H1 (cell line): ENCODE measurements at regions not wholly inside any gene's neighbourhood (a gene's known extent, or its start where the extent isn't known, plus 50 kb on each side); places are given as distances from the start of the nearest gene placed in this dataset.

Source experiments
- CTCF ChIA-PET: fragments of 300-600 bp; sonication (Branson Sonifier 250); formaldehyde crosslinking; loops from one replicate; lab custom pipeline; 2021; ENCODE audit not compliant: partially characterized antibody; lab: Charles Lee
- POLR2A ChIA-PET: fragments of 300-600 bp; sonication (Branson Sonifier 250); formaldehyde crosslinking; loops from one replicate; lab custom pipeline; 2021; ENCODE audit warnings: inconsistent platforms; ENCODE audit not compliant: partially characterized antibody; lab: Charles Lee
- DNase-seq, 2 experiments: peaks; one replicate each; pipeline versions ENCODE4 v3.0.0 to v3.0.0-alpha.2; 2010 to 2022; ENCODE audit warnings: low spot score in 2 of 2, low read depth in 1 of 2, mixed read lengths in 1 of 2
- FAIRE-seq: peaks from 2 replicates; lab custom pipeline; 2011; peaks lifted over from hg19 to GRCh38; lab: Jason Lieb, UNC
- H2AFZ ChIP-seq: 2 replicates; pipeline ENCODE4 v1.8.1; 2012; ENCODE audit warnings: low read length, inconsistent platforms
- H2AK5ac ChIP-seq: 2 replicates; pipeline ENCODE4 v1.6.1; 2013; ENCODE audit warnings: low read depth, low read length
- H2BK120ac ChIP-seq: replicated peaks from 2 replicates; pipeline ENCODE3; 2013; ENCODE audit warnings: low read depth, low read length, inconsistent platforms
- H2BK12ac ChIP-seq: 2 replicates; pipeline ENCODE4 v1.6.1; 2013; ENCODE audit warnings: low read depth, low read length
- H2BK15ac ChIP-seq: 2 replicates; pipeline ENCODE4 v1.6.1; 2013; ENCODE audit warnings: low read length
- H2BK20ac ChIP-seq: 2 replicates; pipeline ENCODE4 v1.6.1; 2013; ENCODE audit warnings: low read length
- H2BK5ac ChIP-seq: 2 replicates; pipeline ENCODE4 v1.6.1; 2013; ENCODE audit warnings: low read depth, low read length
- H3K14ac ChIP-seq: 2 replicates; pipeline ENCODE4 v1.6.1; 2013; ENCODE audit warnings: inconsistent platforms; ENCODE audit not compliant: insufficient read length
- H3K18ac ChIP-seq: 2 replicates; pipeline ENCODE4 v1.6.1; 2013; ENCODE audit warnings: low read length; ENCODE audit errors: extremely low read depth
- H3K23ac ChIP-seq: 2 replicates; pipeline ENCODE4 v1.6.1; 2013; ENCODE audit warnings: inconsistent platforms; ENCODE audit not compliant: insufficient read length
- H3K23me2 ChIP-seq: 2 replicates; pipeline ENCODE4 v1.6.1; 2013; ENCODE audit warnings: low read depth, low read length
- H3K27ac ChIP-seq: 2 replicates; pipeline ENCODE4 v1.6.1; 2011; ENCODE audit warnings: low read depth, low read length, inconsistent platforms
- H3K27me3 ChIP-seq, 4 experiments: replicated peaks in 1 of 4; 1 replicate in 1 of 4; 2 replicates in 3 of 4; pipeline versions ENCODE4 v1.6.1 to v1.8.1; 2011 to 2013; ENCODE audit warnings: low read length in 3 of 4, mild to moderate bottlenecking in 3 of 4, inconsistent platforms in 2 of 4, mixed read lengths in 2 of 4, moderate library complexity in 1 of 4; ENCODE audit not compliant: control insufficient read depth in 3 of 4, insufficient read depth in 3 of 4; ENCODE audit errors: extremely low read depth in 1 of 4
- H3K36me3 ChIP-seq, 4 experiments: 2 replicates each; pipeline versions ENCODE4 v1.6.1 to v1.8.1; 2011 to 2013; ENCODE audit warnings: mild to moderate bottlenecking in 4 of 4, low read length in 3 of 4, moderate library complexity in 2 of 4, control low read depth in 1 of 4, inconsistent platforms in 1 of 4; ENCODE audit not compliant: insufficient read depth in 4 of 4, control insufficient read depth in 2 of 4
- H3K4ac ChIP-seq: replicated peaks from 2 replicates; pipeline ENCODE3; 2013; ENCODE audit warnings: low read length, low read depth, mixed read lengths, inconsistent platforms; ENCODE audit not compliant: insufficient read length
- H3K4me1 ChIP-seq, 4 experiments: replicated peaks in 1 of 4; 1 replicate in 1 of 4; 2 replicates in 3 of 4; pipeline versions ENCODE4 v1.6.1 to v1.8.1; 2011 to 2013; ENCODE audit warnings: low read length in 3 of 4, inconsistent platforms in 2 of 4, mixed read lengths in 1 of 4; ENCODE audit not compliant: insufficient read depth in 4 of 4, control insufficient read depth in 3 of 4
- H3K4me2 ChIP-seq, 2 experiments: 2 replicates each; pipeline versions ENCODE4 v1.6.1 to v1.8.1; 2011 to 2013; ENCODE audit warnings: low read depth in 2 of 2, low read length in 2 of 2, control low read depth in 1 of 2, inconsistent platforms in 1 of 2, mild to moderate bottlenecking in 1 of 2; ENCODE audit not compliant: insufficient read depth in 1 of 2
- H3K4me3 ChIP-seq, 4 experiments: fragments of 200-600, 300-600 bp in 1 of 4; sonication (generic), shearing (Covaris generic), sonication (Bioruptor Twin) in 1 of 4; 2 replicates each; pipeline versions ENCODE4 v1.5.1 to v1.8.1; 2011 to 2016; ENCODE audit warnings: low read length in 4 of 4, low read depth in 3 of 4, control low read depth in 2 of 4, inconsistent platforms in 2 of 4, mild to moderate bottlenecking in 2 of 4, mixed read lengths in 1 of 4, moderate library complexity in 1 of 4; ENCODE audit not compliant: insufficient read depth in 2 of 4; ENCODE audit errors: extremely low read depth in 1 of 4
- H3K56ac ChIP-seq: replicated peaks from 2 replicates; pipeline ENCODE3; 2013; ENCODE audit warnings: low read depth, mild to moderate bottlenecking, mixed read lengths, low read length, inconsistent platforms; ENCODE audit not compliant: insufficient read length
- H3K79me1 ChIP-seq: 2 replicates; pipeline ENCODE4 v1.6.1; 2013; ENCODE audit warnings: low read depth, low read length, control low read depth
- H3K79me2 ChIP-seq, 2 experiments: 2 replicates each; pipeline versions ENCODE4 v1.6.1 to v1.8.1; 2012 to 2013; ENCODE audit warnings: low read length in 2 of 2, mild to moderate bottlenecking in 2 of 2, inconsistent platforms in 1 of 2; ENCODE audit not compliant: insufficient read depth in 2 of 2, control insufficient read depth in 1 of 2
- H3K9ac ChIP-seq, 4 experiments: replicated peaks in 1 of 4; 1 replicate in 1 of 4; 2 replicates in 3 of 4; pipeline versions ENCODE4 v1.6.1 to v1.8.1; 2011 to 2013; ENCODE audit warnings: low read depth in 3 of 4, low read length in 3 of 4, control low read depth in 2 of 4, mild to moderate bottlenecking in 2 of 4, moderate library complexity in 2 of 4, inconsistent platforms in 1 of 4; ENCODE audit errors: extremely low read depth in 1 of 4
- H3K9me3 ChIP-seq, 2 experiments: 2 replicates each; pipeline versions ENCODE4 v1.6.1 to v1.8.1; 2012 to 2013; ENCODE audit warnings: mild to moderate bottlenecking in 2 of 2, moderate library complexity in 2 of 2, control low read depth in 1 of 2, inconsistent platforms in 1 of 2, low read depth in 1 of 2, low read length in 1 of 2, mixed read lengths in 1 of 2; ENCODE audit not compliant: insufficient read depth in 2 of 2
- H4K20me1 ChIP-seq, 2 experiments: replicated peaks in 1 of 2; 2 replicates each; pipeline versions ENCODE3 to v1.8.1; 2011 to 2013; ENCODE audit warnings: inconsistent platforms in 2 of 2, low read length in 2 of 2, mild to moderate bottlenecking in 1 of 2; ENCODE audit not compliant: insufficient read depth in 2 of 2, control insufficient read depth in 1 of 2
- H4K5ac ChIP-seq: 2 replicates; pipeline ENCODE4 v1.6.1; 2013; ENCODE audit warnings: low read length, low read depth, mixed read lengths, inconsistent platforms; ENCODE audit not compliant: insufficient read length
- H4K8ac ChIP-seq: 2 replicates; pipeline ENCODE4 v1.8.0; 2013; ENCODE audit warnings: mild to moderate bottlenecking, moderate library complexity, low read length, inconsistent platforms; ENCODE audit not compliant: insufficient read depth; ENCODE audit errors: extremely low read depth
- H4K91ac ChIP-seq: replicated peaks from 2 replicates; pipeline ENCODE3; 2013; ENCODE audit warnings: low read length, mixed read lengths, inconsistent platforms; ENCODE audit not compliant: insufficient read length
- ATF3 ChIP-seq: IDR thresholded peaks from 2 replicates; pipeline ENCODE4 v1.6.1; 2011; ENCODE audit warnings: low read depth, mild to moderate bottlenecking, low read length; ENCODE audit not compliant: insufficient read depth
- FOSL1 ChIP-seq: IDR thresholded peaks from 2 replicates; pipeline ENCODE4 v1.6.1; 2011; ENCODE audit warnings: mild to moderate bottlenecking, low read depth, low read length, moderate library complexity; ENCODE audit not compliant: insufficient read depth
- JUND ChIP-seq: IDR thresholded peaks from 2 replicates; pipeline ENCODE4 v1.6.1; 2011; ENCODE audit warnings: mild to moderate bottlenecking, improper control_type of control experiment, low read length
- KDM4A ChIP-seq: IDR thresholded peaks from one replicate; pipeline ENCODE4 v1.7.1; 2012; ENCODE audit warnings: low read depth, mild to moderate bottlenecking, moderate library complexity, low read length, inconsistent platforms; ENCODE audit not compliant: severe bottlenecking
- MAFK ChIP-seq: IDR thresholded peaks from 2 replicates; pipeline ENCODE4 v1.6.1; 2012; ENCODE audit warnings: low read depth, mild to moderate bottlenecking, improper control_type of control experiment, low read length
- POLR2A ChIP-seq, 2 experiments: IDR thresholded peaks; 1 replicate in 1 of 2; 2 replicates in 1 of 2; pipeline ENCODE4 v1.6.1; 2011; ENCODE audit warnings: low read depth in 2 of 2, low read length in 2 of 2, mild to moderate bottlenecking in 2 of 2; ENCODE audit errors: control extremely low read depth in 1 of 2
- RBBP5 ChIP-seq: IDR thresholded peaks from 2 replicates; pipeline ENCODE4 v1.7.1; 2012; ENCODE audit warnings: low read depth, mild to moderate bottlenecking, inconsistent platforms, low read length, moderate library complexity, borderline replicate concordance
- TBP ChIP-seq: IDR thresholded peaks from 2 replicates; pipeline ENCODE4 v1.6.1; 2011; ENCODE audit warnings: low read depth, low read length, improper control_type of control experiment
- WGBS, 2 experiments: shearing (Covaris generic) in 1 of 2; methylation state at CpG; one replicate each; pipeline versions ENCODE4 v1.1.6 to v1.1.7; 2013 to 2015; ENCODE audit warnings: low lambda C conversion rate in 2 of 2, mixed read lengths in 2 of 2, inconsistent platforms in 1 of 2, low coverage in 1 of 2, missing lambda C conversion rate in 1 of 2; ENCODE audit not compliant: insufficient replicate concordance in 2 of 2, insufficient coverage in 1 of 2, insufficient read length in 1 of 2; ENCODE audit errors: extremely low coverage in 1 of 2, missing lambda C conversion rate in 1 of 2; 5-methylcytosine and 5-hydroxymethylcytosine counted together
- TF ChIP-seq, protein P1 (sequence below), 3 experiments: IDR thresholded peaks; 1 replicate in 2 of 3; 2 replicates in 1 of 3; pipeline versions ENCODE4 v1.5.1 to v1.6.1; 2011; ENCODE audit warnings: low read length in 3 of 3, mild to moderate bottlenecking in 3 of 3, inconsistent platforms in 2 of 3, low read depth in 1 of 3, moderate library complexity in 1 of 3; ENCODE audit not compliant: insufficient read depth in 1 of 3; ENCODE audit errors: control extremely low read depth in 1 of 3
- TF ChIP-seq, protein P2 (sequence below): IDR thresholded peaks from 2 replicates; pipeline ENCODE4 v1.6.1; 2012; ENCODE audit warnings: low read length, inconsistent platforms

DNA sequence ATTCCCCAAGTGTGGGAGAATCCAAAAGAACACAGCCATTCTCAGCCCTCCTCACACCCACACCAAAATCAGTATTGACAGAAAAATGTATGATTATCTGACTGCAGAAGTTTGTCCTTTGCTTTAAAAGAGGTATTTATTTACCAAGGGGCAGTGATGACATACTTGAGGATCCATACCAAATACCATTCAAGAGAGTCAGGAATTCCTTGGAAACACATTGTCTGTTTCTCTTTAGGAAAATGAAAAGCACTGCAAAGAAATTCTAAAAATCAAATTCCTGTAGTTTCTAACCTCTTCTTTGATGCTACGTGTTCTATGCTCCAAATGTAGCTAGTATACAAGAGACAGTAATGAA, 509.6 kb upstream of the CXADR start:
- no peak overlapping the region for H2BK15ac ChIP-seq
- H3K14ac ChIP-seq: no peak overlapping the region
- H2BK120ac ChIP-seq: no peak overlapping the region
- H4K8ac ChIP-seq: no peak overlapping the region
- no peaks in the 10 kb centered on the region for H3K36me3 ChIP-seq
- no peaks in the 10 kb centered on the region for H4K20me1 ChIP-seq
- H2AFZ ChIP-seq: no peak overlapping the region
- no peak overlapping the region for H3K4ac ChIP-seq
- 70% methylated on average over 1 of the region's 1 CpG; no CpG with 5 or more reads in 1 of the 2 experiments for WGBS, 2 experiments
- no peaks in the 10 kb centered on the region; a peak in 1 of 7 replicates for H3K4me1 ChIP-seq
- no peak overlapping the region for H3K23ac ChIP-seq
- ChIA-PET CTCF (interaction anchor here (0.8 kb wide), 1 partner anchor 10 kb away, joined by 7 read pairs; no protein-coding TSS in a partner anchor), POLR2A (no interaction called here)
- H3K27me3 ChIP-seq: no peaks in the 10 kb centered on the region
- FAIRE-seq (no peak), DNase-seq (no peak)
- no peak overlapping the region for H3K4me3 ChIP-seq
- no peak overlapping the region for H2BK12ac ChIP-seq
- no peaks in the 10 kb centered on the region for H3K23me2 ChIP-seq
- no peak overlapping the region for H2BK5ac ChIP-seq
- no peak overlapping the region for H2BK20ac ChIP-seq
- H3K79me1 ChIP-seq: no peaks in the 10 kb centered on the region
- no peak overlapping the region for H3K56ac ChIP-seq
- no peaks in the 10 kb centered on the region for H3K79me2 ChIP-seq
- H3K18ac ChIP-seq: no peak overlapping the region
- peaks cover 3 to 6% of the 10 kb centered on the region in 2 experiments; a peak in 3 of 4 replicates for H3K9me3 ChIP-seq
- H2AK5ac ChIP-seq: no peak overlapping the region
- H4K91ac ChIP-seq: no peak overlapping the region
- H3K27ac ChIP-seq: no peak overlapping the region
- H3K4me2 ChIP-seq: no peak overlapping the region
- H4K5ac ChIP-seq: no peak overlapping the region
- no peak overlapping the region for H3K9ac ChIP-seq
- TF ChIP-seq, protein P1, sequence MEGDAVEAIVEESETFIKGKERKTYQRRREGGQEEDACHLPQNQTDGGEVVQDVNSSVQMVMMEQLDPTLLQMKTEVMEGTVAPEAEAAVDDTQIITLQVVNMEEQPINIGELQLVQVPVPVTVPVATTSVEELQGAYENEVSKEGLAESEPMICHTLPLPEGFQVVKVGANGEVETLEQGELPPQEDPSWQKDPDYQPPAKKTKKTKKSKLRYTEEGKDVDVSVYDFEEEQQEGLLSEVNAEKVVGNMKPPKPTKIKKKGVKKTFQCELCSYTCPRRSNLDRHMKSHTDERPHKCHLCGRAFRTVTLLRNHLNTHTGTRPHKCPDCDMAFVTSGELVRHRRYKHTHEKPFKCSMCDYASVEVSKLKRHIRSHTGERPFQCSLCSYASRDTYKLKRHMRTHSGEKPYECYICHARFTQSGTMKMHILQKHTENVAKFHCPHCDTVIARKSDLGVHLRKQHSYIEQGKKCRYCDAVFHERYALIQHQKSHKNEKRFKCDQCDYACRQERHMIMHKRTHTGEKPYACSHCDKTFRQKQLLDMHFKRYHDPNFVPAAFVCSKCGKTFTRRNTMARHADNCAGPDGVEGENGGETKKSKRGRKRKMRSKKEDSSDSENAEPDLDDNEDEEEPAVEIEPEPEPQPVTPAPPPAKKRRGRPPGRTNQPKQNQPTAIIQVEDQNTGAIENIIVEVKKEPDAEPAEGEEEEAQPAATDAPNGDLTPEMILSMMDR (IDR thresholded peaks at IDR 0.05; ENCODE audit: control extremely low read depth in 1 of 3, insufficient read depth in 1 of 3, low read depth in 1 of 3, low read length in 3 of 3): no peak
- no peak for TF ChIP-seq JUND
- no peak for TF ChIP-seq TBP
- no peak for TF ChIP-seq MAFK
- TF ChIP-seq RBBP5: no peak
- TF ChIP-seq, protein P2, sequence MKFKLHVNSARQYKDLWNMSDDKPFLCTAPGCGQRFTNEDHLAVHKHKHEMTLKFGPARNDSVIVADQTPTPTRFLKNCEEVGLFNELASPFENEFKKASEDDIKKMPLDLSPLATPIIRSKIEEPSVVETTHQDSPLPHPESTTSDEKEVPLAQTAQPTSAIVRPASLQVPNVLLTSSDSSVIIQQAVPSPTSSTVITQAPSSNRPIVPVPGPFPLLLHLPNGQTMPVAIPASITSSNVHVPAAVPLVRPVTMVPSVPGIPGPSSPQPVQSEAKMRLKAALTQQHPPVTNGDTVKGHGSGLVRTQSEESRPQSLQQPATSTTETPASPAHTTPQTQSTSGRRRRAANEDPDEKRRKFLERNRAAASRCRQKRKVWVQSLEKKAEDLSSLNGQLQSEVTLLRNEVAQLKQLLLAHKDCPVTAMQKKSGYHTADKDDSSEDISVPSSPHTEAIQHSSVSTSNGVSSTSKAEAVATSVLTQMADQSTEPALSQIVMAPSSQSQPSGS: no peak
- no peak for TF ChIP-seq FOSL1
- TF ChIP-seq ATF3: no peak
- no peak for TF ChIP-seq KDM4A
- no peak for TF ChIP-seq POLR2A (IDR thresholded peaks at IDR 0.05; ENCODE audit: control extremely low read depth in 1 of 2, low read depth in 2 of 2, low read length in 2 of 2)
